ENCODE measurements at regions not wholly inside any gene's neighbourhood (a gene's known extent, or its start where the extent isn't known, plus 50 kb on each side); places are given as distances from the start of the nearest gene placed in this dataset.

GRCh38 chr5:105146867-105147266 is 1584.3 kb upstream of the NUDT12 start:
- TF ChIP-seq EP300 (IDR thresholded peaks at IDR 0.05) (no peak), CTCF (IDR thresholded peaks at IDR 0.05) (no peak), POLR2A (IDR thresholded peaks at IDR 0.05) (no peak)
